NCI-H1105 treated with DMSO at 0.1 percent for 48 hours (cell line): ENCODE measurements at regions not wholly inside any gene's neighbourhood (a gene's known extent, or its start where the extent isn't known, plus 50 kb on each side); places are given as distances from the start of the nearest gene placed in this dataset.

Experiments
- DNase-seq: peaks from one replicate; lab custom pipeline; 2025; lab: John Stamatoyannopoulos, UW

DNA sequence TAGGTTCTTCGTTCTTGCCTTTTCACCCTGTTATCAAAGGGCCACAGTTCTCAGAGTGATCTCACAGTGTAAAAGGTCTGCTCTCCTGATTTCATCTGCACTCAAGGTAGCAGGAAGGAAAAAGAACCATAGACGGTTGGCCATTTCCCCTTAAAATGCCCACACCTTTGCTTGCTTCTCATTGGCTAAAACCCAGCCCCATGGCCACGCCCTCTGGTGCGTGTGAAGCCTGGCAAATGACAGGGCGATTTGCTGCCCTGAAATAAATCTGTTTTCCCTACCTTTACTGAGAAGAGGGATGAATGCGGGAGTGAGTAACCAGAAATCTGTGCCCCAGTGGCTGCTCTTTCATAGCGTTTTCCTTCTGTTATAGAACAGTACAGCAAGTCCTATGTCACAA, 269.3 kb downstream of the POU4F1 start:
- DNase-seq, result no peak

- peak; percentile 8 for DNase-seq
Measured at GRCh38 chr13:78326633-78327032, 276.7 kb downstream of the POU4F1 start.

DNA sequence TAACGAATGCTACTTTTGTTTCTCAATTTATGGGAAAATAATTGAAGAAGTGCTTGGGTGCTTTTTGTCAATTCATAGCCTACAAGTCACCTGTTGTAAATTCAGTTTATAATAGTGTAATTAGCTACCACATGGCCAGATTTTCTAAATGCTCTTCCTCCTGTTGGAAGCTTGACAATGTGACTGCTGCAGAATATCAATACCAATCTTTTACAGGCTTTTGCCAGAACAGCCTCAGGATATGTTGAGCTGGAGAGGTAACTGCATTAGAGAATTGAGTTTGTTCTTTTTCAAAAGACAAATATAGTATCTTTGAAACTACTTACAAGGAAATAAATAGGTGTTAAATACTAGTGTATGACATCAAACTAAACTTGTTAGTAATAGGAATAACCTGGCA, 277.8 kb downstream of the POU4F1 start:
- no peak for DNase-seq

DNA sequence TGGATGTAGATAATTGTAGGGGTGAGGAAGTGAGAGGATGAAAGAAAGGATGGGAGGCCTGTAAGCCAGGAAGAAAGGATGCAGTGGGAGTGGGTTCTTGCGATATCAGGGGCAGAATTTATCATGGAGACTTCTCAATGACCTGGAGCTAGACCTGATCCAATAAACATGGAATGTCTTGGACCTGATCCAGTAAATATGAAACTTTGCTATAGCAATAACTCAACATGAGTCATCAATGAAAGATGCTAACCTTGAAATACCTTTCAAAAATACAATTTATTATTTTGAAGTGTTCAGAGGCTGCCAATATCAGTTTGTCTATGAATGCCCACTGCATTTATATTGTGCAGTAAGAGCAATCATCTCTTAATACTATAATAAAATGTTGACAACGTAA, 279.5 kb downstream of the POU4F1 start:
- no peak for DNase-seq

DNA sequence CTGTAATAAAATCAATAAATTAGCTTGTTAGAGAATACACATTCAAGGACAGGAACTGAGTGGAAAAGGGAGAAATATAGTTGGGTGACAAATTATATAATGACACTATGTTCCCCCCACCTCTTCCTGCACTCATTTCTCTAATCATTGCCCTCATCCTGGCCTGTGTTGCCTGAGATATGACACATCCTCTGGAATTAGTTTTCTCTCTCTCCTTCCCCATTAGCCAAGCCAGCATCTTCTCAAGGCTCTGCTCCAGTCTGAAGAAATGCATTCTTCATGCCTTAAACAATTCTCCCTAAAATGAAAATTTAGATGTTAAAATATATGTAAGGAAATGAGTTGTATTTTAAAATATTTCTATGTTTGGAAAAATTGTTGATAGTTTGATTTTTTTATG, 280.3 kb downstream of the POU4F1 start:
- no peak for DNase-seq

GRCh38 chr13:78319101-78319627, 284.2 kb downstream of the POU4F1 start:
- DNase-seq, result no peak

- peak; percentile 21 for DNase-seq
Measured at GRCh38 chr13:78317030-78317429, 286.3 kb downstream of the POU4F1 start.

- no peak for DNase-seq
Measured at GRCh38 chr13:78309497-78310180, 293.7 kb downstream of the POU4F1 start.

DNA sequence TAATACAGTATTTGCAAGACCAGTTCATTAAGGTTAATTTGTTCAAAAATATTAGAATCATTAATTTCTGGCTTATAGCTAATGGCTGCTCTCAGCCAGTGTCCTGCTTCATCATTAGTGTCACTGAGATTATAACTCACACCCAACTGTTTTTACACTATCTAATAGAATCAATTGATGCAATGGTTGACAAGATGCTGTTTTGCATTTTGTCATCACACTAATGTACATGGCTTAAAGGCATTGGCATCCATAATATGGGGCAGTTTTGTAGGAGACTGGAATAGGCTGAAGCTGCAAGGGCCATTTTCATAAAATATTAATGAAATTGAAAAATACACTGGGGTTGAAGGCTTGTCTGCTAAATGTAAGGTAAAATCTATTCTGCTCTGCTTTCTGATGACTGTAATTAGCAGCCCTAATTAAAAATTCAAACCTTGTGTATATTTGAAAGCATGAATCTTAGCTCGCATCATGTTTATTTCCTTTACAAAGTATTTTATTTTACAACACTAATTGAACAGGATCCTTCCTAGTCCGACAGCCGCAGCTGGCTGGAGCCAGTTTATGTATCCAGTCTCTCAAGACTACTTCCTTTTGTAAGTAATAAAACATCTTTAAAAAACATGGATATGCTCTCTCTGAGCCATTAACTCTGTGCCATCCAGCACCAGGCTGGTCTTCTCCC, 296.7 kb downstream of the POU4F1 start:
- no peak for DNase-seq

DNA sequence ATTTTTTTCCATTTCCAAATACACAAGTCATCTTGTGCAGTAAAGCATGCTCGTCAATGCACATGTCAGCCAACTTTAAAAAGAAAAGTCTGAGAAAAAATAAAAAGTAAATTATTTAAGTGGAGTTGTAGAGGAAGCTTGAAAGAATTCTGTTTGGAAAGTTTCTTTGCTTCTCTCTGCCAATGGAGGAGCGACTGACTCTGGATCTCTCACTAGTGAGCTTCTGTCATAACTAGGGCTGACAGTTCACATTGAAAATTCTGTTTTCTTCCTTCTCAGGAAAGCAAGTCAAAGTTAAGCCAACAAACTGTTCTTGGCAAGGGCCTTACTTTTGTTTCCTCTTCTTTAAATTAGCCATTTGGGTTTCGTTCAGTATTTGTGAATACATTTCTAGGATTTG, 298.2 kb downstream of the POU4F1 start:
- DNase-seq, result no peak

GRCh38 chr13:78299832-78300623, 303.3 kb downstream of the POU4F1 start:
- no peak for DNase-seq

DNA sequence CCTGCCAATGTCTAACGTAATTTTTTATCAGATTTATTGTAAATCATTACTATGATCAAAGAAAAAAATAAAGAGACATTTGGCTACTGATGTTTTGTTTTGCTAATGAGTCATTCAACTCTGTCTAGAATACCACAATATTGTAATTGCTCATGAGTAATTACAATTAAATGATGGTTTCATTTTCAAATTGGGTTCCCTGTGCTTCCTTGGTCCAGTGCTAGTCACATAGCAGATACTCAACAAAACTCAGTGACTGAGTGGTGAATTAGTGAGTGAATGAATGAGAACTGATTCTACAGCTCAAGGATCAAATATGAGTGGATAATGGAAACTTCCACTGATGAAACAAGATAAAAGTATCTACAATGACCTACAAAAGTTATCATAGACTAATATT, 304.7 kb downstream of the POU4F1 start:
- DNase-seq, result no peak

DNA sequence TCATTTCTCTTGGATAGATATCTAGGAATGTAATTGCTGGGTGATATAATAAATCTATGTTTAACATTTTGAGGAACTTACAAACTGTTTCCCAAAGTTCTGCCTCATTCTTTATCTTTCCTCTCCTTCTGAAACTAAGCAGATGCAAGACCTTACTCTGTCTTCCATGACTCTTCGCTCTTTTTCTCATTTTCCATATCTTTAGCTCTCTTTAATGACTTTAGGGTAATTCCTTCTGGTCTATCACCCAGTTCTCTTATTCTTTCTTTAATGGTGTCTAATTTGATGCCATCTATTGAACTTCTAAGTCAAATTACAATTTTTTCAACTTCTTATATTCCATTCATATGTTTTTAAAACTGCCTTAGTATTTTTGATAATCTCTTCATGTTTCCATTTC, 316.6 kb downstream of the POU4F1 start:
- no peak for DNase-seq

- no peak for DNase-seq
Measured at GRCh38 chr13:78265098-78265497, 338.3 kb downstream of the POU4F1 start.

DNA sequence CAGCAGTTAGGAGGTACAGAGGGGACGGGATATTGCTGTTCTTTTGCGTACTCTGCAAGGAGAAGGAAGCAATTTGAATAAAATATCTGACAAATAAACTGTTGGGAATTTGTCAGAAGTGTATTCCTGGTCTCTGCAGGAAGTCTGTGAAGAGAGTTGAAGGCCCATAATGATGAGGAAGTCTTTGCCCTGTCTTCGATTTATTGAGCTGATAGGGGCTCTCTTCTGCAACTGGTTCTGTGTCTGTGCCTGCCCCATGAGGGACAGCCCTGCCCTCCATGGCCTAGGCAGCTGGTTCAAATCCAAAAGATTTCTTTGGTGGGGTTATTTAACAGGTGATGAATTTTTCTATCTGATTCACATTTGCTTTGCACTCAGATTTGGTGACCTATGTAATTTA, 339.7 kb upstream of the EDNRB start:
- DNase-seq, result no peak

DNA sequence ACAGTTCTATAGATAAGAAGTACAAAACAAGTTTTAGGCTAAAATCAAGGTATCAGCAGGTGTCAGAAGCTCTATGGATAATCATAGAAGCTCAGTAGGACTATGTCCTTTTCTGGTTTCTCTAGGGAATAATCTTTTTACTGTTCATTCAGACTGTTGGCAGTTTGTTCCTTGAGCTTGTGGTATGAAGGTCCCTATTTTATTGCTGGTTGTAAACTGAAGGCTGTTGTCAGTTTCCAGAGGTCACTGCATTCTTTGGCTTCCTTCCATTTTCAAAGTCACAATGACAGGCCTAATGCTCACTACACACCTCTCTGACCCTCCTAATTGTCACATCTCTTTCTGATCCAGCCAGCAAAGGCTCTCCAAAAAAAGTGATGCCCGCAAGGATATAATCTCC, 337.9 kb upstream of the EDNRB start:
- DNase-seq, result no peak

- no peak for DNase-seq
Measured at GRCh38 chr13:78254113-78254512, 335.5 kb upstream of the EDNRB start.

DNA sequence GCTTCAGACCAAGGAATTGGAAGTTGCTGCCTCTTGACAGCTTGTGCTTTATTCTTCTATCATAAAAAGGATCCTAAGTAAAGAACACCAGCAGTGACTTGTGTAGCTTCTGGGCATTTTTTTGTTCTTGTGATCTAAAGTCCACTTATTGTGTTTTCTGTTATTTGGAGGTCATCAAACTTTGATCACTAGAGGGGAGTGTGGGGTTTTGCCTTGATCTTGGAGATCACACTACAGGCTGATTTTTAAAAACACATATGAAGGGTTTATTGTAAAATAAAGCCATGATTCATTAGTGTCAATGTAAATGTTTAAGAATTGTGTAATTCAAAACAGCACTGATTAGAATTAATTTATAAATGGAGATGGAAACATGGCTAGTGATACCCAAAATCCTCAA, 328.7 kb upstream of the EDNRB start:
- no peak for DNase-seq

- DNase-seq, result no peak
Measured at GRCh38 chr13:78241278-78241919, 322.8 kb upstream of the EDNRB start.

DNA sequence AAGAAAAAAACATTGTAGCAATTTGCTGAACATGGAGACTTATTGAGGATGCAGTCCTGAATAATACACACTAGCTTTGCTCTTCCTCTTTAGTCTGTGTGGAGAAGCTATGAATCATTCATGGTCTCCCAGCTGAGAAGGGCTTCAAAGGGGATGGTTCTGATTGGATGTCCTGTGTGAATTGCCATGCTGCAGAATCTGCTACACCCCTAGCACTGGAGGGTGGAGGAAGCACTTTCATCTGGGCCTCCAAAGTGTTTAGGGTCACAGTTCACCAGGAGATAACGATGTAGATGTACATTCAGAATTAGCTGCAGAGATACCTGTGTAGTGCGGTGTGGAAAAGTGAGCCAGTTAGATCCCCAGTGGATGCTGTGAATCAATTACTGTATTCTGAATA, 321.1 kb upstream of the EDNRB start:
- DNase-seq, result no peak

- DNase-seq, result no peak
Measured at GRCh38 chr13:78238911-78239310, 320.3 kb upstream of the EDNRB start.

DNA sequence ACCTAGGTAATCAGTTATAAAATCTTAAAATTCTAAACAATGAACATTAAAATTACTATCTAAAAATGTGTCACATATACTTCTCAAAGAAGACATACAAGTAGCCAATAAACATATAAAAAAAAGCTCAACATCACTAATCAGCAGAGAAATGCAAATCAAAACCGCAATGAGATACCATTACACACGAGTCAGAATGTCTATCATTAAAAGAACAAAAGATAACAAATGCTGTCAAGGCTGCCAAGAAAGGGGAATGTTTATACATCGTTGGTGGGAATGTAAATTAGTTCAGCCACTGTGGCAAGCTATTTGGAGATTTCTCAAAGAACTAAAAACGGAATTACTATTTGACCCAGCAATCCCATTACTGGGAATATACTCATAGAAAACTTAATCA, 310.3 kb upstream of the EDNRB start:
- no peak for DNase-seq
